ENCODE measurements at regions not wholly inside any gene's neighbourhood (a gene's known extent, or its start where the extent isn't known, plus 50 kb on each side); places are given as distances from the start of the nearest gene placed in this dataset.

DNA sequence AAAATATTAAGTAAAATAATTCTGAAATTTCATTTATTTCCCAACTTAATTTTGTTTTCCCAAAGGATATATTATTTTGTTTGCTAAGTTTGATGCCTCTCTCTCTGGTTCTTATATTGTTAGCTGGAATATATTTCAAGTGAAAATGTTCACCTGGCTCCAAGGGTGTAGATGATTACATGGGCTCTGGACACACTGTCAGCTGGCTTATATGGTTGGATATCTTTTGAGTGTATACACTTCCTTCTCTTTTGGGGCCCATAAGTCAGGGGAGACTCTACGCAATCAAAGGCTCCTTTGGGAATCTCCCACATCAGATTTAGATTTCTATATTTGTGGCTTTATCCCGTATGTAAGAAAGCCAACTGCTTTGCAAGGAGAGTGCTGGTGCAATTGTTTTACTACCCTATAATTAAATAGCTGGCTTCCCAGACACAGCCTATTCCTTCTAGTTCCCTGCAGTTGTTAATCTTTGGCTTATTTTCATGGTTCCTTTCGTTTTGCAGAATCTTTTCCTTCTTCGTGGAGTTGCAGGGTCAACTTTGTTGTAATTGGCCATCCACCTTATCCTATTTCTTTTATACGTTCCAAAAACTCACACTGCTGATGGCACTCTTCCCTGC, 225.7 kb downstream of the DPH6 start:
- DNase-seq (ENCODE audit: low spot score): no peak

- no peak for DNase-seq (ENCODE audit: low spot score)
Observed at GRCh38 chr15:35319354-35319753, 226.6 kb downstream of the DPH6 start.

GRCh38 chr15:35317217-35317616, 228.7 kb downstream of the DPH6 start:
- DNase-seq (ENCODE audit: low spot score): no peak

- DNase-seq (ENCODE audit: low spot score): no peak
Observed at GRCh38 chr15:35312344-35312743, 227.2 kb upstream of the NANOGP8 start.

DNA sequence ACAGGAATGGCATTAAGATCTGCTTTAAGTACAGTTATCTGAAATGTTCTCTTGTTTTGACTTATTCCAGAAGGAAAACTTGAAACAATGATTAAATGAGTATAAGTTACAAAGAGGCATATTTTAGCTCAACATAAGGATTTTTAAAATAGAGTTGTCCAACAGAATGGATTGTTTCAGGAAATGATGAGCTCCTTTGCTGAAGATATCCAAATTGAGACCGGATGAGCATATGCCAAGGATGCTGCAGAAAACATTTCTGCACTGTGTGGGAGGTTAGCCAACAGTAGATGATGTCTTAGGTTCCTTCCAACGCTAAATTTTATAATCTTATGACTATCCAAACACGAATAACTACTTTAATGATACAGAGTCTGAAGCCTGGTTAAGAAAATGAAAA, 226.5 kb upstream of the NANOGP8 start:
- DNase-seq (ENCODE audit: low spot score): no peak

DNA sequence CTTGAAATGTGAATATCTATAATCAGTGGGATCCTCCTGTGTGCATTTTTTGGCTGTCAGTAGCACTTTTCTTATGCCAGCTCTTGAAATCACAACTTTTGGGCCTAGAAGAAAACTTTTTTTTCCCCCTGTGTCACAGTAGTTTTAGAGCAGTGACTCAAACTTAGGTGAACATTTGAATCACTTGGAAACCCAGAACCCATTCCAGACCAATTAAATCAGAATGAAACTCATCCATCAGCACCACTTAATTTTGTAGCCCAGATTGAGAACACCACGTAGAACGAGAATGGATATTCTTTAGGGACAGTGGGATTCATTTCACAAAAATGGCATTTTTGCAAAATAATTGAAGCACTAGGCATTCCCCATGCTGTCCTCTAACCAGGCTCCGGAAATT, 224.8 kb upstream of the NANOGP8 start:
- no peak for DNase-seq (ENCODE audit: low spot score)

DNA sequence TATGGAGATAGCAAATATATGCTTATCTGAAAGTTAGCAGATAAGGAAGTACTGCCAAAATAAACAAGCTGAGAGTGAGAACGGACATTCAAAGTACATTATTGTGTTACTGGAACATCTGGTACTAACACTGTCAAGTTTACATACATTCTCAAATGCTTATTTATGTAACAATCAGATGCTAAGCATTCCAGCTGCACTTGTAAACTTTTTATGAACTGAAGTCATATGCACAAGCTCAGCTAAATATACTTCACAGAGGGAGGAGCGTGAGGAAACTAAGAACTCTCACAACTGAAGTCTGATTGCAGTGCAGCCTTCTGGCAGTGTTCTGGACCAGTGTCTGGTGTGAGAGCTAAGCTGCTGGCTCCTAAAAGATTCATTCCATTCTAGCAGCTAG, 223.7 kb upstream of the NANOGP8 start:
- DNase-seq (ENCODE audit: low spot score): peak; percentile 49

- no peak for DNase-seq (ENCODE audit: low spot score)
Observed at GRCh38 chr15:35307676-35308075, 222.6 kb upstream of the NANOGP8 start.

- DNase-seq (ENCODE audit: low spot score): no peak
Observed at GRCh38 chr15:35307026-35307425, 221.9 kb upstream of the NANOGP8 start.

DNA sequence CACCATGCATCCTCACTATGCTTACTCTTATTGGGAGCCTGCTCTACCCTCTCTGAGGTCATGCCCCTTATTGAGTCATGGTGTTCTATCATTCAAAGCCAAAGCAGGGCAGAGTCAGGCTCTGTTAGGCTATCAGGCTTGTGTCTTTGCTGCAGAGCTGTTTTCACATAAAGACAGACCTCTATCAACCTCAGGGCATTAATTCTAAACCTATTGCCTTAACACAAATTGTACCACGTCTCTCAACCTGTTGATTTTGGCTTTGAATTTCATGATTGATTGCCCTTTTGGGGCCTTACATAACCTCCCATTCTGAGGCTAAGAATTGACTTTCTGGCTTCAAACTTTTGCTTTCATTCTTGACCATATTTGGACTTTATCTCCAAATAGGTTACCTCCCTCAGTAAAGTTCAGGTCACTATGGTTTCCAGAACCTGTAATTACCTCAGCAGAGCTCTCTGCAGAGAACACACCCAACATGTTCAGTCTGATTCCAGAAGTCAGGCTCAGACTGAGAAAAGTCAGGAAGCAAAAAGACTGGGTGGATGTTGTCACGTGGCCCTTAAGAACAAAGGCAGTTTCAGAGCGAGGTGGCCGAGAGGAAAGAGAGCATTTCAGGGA, 221.4 kb upstream of the NANOGP8 start:
- DNase-seq (ENCODE audit: low spot score): peak; percentile 38

DNA sequence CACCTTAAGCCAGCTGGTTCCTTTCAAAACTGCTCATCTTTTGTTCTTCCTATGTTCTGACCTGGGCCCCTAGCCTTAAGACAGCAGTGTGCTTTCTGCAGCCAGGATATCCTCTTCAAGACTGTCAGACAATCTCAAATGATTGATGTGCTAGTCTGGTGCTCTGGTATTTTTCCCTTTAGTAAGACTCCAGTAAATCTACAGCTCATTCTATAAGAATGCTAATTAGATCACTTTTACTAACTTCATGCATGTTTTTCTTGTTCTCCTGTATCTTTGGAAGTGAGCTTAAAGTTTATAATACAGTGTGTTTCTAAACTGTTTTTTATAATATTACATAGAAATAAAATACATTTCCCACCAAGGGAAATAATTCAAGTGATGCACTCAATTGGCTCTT, 220.9 kb upstream of the NANOGP8 start:
- DNase-seq (ENCODE audit: low spot score): peak; percentile 28

DNA sequence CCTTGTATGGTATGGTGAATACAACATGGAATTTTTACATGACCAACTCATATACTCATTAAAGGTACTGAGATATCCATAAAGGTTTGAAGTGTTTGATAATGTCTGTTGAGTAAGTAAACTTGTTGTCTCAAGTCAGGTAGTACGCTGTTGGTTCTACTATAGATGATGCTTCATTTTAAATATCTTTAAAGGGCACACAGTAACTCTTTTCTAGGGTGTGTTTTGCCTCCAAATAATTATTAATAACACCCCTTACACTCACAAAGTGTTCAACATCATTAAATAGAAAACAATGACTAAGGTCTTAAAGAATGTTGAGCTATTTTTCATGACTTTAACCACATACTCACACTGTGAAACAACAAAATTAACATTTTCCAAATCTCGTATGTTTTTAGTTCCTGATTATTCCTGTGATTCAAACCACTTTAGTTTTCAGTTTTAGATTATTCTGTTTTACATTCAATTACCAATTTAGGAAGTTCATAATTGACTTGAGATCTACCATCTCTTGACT, 220.0 kb upstream of the NANOGP8 start:
- no peak for DNase-seq (ENCODE audit: low spot score)

DNA sequence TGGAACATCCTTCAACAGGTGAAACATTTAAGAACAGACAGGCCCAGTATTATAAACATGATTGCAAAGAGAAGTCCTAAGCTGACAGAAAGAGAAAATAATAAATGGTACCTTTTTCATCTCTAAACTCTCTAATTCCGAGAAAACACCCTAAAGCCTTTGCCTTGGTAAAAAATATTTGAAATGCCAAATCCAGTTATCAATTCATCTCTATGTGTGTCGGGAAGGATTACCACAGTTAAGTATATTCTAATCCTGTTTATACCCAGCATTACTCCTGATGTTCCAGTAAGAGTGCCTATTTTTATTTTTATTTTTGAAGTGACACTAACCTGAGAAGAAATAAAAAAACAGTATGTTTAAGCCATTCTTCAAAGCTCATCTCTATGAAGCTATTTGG, 219.3 kb upstream of the NANOGP8 start:
- no peak for DNase-seq (ENCODE audit: low spot score)

GRCh38 chr15:35302334-35302733, 217.2 kb upstream of the NANOGP8 start:
- no peak for DNase-seq (ENCODE audit: low spot score)

DNA sequence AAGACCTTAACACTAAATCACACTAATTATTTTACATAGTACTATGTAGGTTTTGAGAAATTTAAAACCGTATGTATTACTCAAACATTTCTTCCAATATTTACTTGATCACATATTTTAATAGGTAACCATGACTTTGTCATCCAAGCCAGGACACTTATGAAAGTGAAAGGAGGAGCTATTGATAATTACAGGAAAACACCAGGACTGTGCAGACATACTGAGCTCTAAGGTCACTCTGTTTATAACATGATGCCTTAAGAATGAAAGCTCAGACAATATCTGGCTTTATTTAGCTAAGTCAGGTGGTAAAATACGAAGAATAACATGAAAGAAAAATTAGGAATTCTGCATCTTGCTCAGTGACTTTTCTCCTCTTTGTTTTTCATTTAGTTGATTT, 216.0 kb upstream of the NANOGP8 start:
- DNase-seq (ENCODE audit: low spot score): no peak

DNA sequence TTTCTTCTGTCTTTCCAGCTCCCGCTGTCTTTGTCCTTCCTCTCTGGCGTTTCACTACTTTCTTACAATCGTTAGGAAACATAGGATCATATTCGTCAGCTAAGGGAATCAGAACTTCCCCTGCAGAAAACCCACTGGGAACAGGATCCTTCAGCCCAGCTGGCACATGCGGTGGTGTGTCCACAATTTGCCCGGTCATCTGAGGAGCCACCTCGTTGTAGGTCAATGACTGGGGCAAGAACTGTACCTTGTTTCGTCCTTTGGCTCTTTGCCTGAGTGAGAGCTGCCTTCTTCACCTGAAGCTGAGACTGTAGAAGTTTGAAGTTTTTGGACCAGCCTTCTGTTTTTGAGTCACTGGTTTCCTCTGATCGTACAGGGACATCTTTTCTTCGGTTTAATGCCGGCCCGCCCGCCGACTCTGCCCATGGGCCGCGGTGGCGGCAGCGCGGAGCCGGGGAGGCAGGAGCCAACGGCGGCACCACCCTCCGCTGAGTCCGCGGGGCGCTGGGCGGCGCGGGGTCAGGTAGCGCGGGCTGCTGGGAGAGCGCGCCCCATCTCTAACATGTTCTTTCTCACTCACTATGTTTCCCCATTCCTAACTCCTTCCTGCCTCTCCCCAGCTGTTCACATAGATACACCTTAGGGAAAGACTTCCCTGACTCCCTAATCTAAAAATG, 214.1 kb upstream of the NANOGP8 start:
- no peak for DNase-seq (ENCODE audit: low spot score)

DNA sequence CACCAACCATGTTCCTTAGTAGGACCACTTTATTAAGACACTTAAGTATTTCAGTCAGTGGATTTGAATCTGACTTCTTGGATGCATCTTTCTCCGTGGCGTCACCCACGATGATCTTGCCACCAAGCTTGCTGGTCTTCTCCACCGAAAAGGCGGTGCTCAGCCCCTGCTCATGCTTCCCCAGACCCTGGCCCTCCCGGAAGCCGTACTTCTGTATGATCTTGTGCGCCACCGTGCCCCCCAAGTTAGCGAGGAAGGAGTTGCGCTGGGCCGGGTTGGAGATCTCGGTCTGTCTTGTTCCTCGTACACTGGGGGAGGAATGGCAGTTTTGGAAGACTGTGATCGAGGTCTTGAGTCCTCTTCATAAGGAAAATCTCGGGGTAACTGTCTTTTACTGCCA, 213.4 kb upstream of the NANOGP8 start:
- no peak for DNase-seq (ENCODE audit: low spot score)

GRCh38 chr15:35293353-35294130, 208.4 kb upstream of the NANOGP8 start:
- DNase-seq (ENCODE audit: low spot score): peak; percentile 70

DNA sequence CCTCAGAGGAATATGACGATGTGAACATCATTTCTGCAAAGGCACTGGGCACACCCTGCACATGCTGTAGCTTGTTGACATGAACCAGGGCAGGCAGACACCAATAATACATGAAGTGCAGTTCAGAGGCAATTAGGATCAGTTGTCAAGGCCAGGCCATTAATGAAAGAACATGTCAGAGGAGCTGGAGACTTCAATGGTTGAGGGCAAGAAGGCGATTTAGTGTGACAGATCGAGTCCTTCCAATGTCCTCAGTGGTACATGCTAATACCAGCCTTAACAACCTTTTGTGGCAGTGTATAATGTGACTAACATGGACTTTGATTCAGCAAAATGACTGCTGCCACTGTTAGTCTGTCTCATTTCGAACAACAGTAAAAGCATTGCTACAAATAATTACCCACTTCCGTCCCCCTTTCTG, 205.2 kb upstream of the NANOGP8 start:
- DNase-seq (ENCODE audit: low spot score): no peak

GRCh38 chr15:35289024-35289617, 204.0 kb upstream of the NANOGP8 start:
- peak; percentile 66 for DNase-seq (ENCODE audit: low spot score)

DNA sequence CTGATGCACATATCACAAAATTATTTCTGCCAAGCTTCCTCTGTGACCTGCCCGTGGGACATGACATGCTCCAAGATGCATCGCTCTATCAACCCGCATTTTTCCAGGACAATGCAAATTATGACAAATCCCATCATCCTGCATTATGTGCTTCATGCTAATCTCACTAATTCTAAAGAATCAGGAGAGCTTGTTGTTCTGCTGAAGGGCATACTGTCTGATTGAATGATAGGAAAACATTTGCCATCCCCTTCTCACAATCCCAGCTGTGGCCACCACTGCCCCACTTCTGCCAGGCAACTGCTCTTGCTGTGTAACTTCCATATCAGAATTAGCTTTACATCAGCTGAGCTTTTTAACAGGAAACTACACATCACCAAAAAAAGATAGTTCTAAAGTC, 203.5 kb upstream of the NANOGP8 start:
- DNase-seq (ENCODE audit: low spot score): no peak

- no peak for DNase-seq (ENCODE audit: low spot score)
Observed at GRCh38 chr15:35286721-35287120, 201.6 kb upstream of the NANOGP8 start.

All from AG08396 (cell line).